Left forelimb (tissue), 1 donor: ENCODE measurements at regions not wholly inside any gene's neighbourhood (a gene's known extent, or its start where the extent isn't known, plus 50 kb on each side); places are given as distances from the start of the nearest gene placed in this dataset.
"Not testable (repeated sequence)": the region's sequence is repeated elsewhere in the genome, so short reads cannot be mapped to it uniquely, and the experiment has no call there.

Experiments used
- DNase-seq: peaks from one replicate; pipeline ENCODE4 v3.0.0-alpha.2; 2018; ENCODE audit warnings: low spot score

GRCh38 chrX:39402158-39402557 is 600.9 kb downstream of the MID1IP1 start:
- no peak for DNase-seq

DNA sequence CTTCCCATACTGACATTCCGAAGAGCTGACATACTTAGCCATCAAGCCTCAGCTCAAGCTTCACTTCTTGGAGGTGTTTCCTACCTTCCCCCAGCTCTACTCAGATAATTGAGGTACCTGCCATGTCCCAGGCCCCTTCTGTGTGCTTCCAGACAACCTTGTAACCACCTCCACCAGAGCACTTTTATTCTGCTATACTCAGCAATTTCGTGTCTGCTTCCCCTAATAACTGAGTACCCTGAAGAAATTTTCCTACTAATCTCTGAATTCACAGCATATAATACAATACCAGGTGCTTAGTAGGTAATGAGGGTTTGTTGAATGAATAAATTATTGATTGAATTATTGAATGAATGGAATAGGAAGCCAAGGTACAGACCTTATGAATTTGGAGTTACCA is 605.5 kb downstream of the MID1IP1 start:
- no peak for DNase-seq

DNA sequence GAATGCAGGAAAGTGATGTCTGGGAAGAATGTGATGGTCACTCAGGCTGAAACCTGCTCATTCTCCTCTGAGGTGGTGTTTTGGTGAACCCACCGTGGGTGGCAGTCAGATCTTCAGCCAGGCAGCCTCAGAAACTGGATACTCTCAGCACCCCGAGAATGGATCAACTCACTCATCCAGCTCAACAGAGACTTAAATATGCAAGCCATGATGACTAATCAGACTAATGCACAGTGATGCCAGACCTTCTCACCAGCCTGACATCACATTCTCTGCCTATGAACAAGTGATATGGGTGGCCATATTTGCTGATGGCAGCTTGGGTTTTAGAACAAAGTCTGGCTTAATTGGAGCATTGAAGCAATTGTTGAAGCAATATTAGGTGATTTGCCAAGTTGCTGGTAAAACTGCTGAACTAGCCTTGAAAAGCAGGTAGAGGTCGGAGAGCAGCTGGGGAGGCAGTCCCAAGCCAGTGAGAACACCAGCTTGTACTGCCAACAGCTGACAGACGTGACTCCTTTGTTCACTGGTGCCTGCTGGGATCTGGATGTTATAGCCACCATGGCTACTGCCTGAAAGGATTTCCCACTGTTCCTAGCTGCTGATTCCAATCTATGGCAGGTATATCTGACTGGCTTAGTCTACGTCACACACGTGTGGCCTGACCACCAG is 608.1 kb downstream of the MID1IP1 start:
- DNase-seq: no peak

DNA sequence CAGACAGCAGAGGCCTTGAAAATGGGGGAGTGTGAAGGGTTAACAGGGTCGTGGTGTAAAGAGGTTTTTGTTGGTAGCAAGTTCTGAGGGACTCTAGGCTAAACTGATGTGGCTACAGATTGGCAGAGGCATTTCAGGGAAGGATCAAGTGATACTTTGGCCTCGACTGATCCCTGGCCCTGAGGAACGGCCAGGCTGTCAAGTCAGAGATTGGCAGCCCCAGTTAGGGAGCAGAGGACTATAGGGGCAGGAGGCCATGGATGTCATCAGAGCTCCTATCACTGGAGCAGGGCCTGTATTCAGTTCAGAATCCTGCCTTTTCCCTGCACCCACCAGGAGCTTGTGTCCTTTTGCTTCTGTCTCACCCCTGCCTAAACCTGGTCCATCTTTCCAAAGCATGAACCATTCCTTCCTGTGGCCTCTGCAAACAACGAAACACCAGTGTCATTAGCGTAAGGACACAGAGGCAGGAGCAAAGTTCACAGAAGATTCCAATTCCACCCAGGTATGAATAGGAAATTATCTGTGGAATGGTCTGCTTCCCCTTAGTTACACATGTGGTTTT is 613.1 kb downstream of the MID1IP1 start:
- no peak for DNase-seq

DNA sequence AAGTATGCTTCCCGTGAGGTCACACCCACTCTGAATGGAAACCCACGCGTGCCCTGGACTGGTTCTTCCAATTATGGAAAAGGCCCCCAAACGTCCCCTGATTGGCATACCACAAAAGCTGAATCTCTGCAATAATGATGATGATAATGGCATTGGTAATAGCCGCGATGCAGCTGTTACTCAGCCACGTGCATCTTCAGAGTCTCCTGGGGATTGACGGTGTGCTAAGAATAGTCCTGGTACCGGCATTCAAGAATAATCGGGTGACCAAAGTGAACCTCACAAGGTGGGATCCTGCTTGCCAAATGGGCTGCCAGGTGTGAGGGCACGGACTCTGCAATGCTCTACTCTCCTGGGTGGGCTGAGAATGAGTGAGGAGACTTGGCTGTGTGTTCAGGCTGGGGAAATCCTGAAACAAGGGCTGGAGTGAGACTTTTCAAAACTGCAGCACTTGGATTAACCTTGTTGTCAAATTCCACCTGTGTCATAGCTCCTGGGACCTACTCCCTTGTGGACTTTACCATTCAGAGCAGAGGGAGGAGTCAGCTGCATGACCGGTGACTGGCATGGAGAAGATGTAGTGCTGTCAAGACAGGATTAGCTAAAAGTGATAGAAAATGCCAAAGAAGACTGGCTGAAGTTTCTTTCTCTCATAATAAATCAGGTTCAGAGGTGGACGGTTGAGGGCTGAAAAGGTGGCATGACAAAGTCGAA is 615.4 kb downstream of the MID1IP1 start:
- no peak for DNase-seq

DNA sequence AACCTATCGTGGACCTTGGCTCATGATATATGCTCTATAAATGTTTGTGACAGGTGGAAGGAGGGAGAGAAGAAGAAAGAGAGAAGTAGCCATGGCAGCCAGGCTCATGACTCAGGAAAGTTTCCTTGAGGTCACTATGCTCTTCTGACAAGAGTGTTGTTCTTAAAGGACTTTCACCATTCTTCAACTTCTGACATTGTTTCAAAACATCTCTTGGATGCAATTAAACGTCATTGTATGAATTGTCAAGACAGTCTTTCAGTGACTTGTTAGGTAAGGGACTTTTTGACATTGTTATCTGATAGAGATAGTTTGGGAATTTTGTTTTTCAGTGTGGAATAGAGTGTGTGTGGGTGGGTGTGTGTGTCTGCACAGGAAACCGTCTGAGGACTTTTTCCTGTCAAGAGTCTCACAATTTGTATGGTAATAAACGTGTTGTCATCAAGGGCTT is 617.0 kb downstream of the MID1IP1 start:
- DNase-seq: no peak

DNA sequence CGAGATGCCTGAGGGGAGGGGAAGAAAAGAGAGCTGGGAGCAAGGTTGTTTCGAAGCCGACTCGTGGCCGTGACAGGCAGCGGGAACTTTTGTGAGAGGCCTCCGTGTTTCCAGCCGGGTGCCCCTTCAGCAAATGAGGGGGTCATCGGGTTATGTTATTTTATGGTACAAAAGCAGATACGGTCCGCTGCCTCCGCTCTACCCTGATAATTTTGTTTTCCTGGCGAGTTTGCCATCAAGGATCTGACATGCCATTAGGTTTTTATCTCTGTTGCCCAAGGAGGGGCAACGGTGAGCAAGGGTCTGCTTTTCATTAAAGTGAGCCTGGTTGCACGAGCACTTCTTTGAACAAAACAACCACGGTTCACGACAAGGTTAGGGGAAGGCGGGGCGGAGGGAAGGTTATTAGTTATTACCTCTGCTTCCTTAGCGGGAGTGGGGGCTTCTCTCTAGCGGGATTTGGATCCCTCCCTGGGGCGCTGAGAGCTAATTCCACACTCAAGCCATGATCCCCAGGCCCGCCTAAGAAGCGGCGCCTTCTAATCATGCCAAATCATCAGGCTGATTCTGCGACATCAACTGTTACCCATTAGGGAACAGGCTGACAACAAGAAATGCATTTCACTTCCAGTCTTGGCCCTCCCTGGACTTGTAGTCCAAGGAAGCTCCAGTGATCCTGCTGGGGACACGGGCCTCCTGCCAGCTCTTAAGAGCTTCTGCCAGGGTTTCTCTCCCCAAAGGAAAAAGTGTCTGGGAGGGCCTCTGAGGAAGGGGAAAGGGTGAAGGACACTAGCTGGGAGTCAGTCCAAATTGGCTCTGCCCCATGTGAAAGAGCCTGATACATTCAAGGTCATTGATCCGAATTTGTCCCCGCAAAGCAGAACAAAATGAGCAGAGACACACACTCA is 617.7 kb downstream of the MID1IP1 start:
- DNase-seq: peak; percentile 63

DNA sequence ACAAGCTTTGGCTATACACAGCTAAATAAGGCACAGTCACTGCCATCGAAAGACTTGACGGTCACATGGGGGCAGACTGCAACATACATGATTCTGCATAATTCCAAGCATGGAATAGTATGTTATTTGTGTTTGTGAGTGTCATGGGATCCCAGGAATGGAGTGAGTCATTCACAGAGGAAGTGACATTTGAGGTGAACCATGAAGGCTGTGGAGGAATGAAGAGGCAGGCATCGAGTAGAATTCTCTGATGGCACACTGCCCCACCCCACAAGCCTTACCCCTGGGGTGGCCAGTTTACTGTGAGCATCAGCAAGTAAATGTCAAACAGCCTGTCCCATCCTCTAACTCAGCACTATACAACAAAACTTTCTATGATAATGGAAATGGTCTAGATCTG is 619.7 kb downstream of the MID1IP1 start:
- DNase-seq: no peak

- DNase-seq: no peak
Measured at GRCh38 chrX:39425124-39425806, 624.0 kb downstream of the MID1IP1 start.

GRCh38 chrX:39426101-39426500 is 624.8 kb downstream of the MID1IP1 start:
- DNase-seq: no peak

GRCh38 chrX:39427492-39427891 is 626.2 kb downstream of the MID1IP1 start:
- no peak for DNase-seq

GRCh38 chrX:39427906-39428305 is 626.6 kb downstream of the MID1IP1 start:
- no peak for DNase-seq

- no peak for DNase-seq
Measured at GRCh38 chrX:39430551-39430950, 629.3 kb downstream of the MID1IP1 start.

DNA sequence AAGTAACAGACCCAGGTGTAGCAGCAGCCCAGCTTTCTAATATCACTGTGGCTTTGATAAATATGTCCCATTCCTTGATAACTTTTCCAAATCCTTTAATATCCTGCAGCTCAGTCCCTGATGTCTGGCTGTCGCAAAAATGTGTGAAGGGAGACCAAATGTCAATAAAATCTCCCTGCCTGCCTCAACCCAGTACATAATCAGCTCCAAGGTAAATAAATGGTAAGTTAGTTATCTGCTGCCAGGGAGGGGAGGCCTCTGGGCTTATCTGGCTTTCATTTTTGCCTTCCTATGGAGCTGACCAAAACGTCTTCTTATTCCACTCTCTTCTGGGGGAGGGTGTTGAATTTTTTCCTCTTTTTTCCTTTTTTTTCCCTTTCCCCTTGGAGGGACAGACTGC is 630.6 kb downstream of the MID1IP1 start:
- no peak for DNase-seq

DNA sequence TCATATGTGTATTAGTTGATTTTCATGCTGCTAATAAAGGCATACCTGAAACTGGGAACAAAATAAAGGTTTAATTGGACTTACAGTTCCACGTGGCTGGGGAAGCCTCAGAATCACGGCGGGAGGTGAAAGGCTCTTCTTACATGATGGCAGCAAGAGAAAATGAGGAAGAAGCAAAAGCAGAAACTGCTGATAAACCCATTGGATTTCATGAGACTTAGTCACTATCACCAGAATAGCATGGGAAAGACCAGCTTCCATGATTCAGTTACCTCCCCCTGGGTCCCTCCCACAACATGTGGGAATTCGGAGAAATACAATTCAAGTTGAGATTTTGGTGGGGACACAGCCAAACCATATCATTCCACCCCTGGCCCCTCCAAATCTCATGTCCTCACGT is 633.4 kb downstream of the MID1IP1 start:
- not testable (repeated sequence) for DNase-seq

DNA sequence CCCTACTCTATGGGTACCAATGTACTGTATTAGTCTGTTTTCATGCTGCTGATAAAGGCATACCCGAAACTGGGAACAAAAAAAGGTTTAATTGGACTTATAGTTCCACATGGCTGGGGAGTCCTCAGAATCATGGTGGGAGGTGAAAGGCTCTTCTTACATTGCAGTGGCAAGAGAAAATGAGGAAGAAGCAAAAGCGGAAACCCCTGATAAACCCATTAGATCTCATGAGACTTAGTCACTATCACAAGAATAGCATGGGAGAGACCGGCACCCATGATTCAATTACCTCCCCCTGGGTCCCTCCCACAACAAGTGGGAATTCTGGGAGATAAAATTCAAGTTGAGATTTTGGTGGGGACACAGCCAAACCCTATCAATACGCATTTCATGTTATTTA is 635.3 kb downstream of the MID1IP1 start:
- DNase-seq: not testable (repeated sequence)

DNA sequence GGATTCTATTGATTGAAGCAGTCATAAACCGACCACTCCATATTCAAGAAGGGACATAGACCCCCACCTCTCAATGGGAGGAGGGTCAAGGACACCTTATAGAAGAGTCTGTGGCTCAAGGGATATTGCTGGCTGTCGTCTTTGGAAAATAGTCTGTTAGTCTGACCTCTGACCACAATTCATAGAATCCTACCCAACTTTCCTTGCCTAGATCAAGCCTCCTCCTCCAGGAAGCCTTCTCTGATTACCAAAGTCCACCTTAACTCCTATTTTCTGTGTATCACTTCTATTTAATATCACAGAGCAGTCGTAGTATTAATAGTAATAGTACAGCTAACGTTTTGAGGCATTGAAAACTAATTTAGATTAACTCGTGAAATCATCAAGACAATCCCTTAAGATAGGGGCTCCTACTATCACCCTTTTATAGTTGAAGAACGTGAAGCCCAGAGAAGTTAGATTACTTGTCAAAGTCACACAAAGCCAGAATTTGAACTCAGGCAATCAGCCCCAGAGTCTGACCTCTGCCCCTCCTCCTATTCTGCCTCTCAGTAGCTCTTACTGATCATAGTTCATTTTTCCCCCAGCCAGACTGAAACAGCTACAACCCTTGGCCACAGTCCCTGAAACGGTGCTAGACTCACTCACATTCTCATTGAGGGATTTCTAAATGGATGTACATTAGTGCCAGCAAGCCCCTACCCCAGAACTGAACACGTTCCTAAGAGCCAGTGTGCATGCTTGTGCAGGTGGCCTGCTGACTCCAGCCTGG is 636.6 kb downstream of the MID1IP1 start:
- DNase-seq: no peak

GRCh38 chrX:39438603-39439602 is 637.6 kb downstream of the MID1IP1 start:
- DNase-seq: no peak

GRCh38 chrX:39439906-39440798 is 638.9 kb downstream of the MID1IP1 start:
- no peak for DNase-seq
